BE2C (cell line): ENCODE measurements at regions not wholly inside any gene's neighbourhood (a gene's known extent, or its start where the extent isn't known, plus 50 kb on each side); places are given as distances from the start of the nearest gene placed in this dataset.

Experiments used
- DNase-seq: peaks from one replicate; pipeline ENCODE4 v3.0.0-alpha.2; 2020
- H3K27me3 ChIP-seq: fragments of 250-450 bp; sonication (Bioruptor Pico); 2 replicates; pipeline ENCODE4 v1.5.1; 2020; ENCODE audit warnings: mild to moderate bottlenecking
- H3K36me3 ChIP-seq: fragments of 250-450 bp; sonication (Bioruptor Pico); 2 replicates; pipeline ENCODE4 v1.5.1; 2020; ENCODE audit warnings: mild to moderate bottlenecking
- H3K4me1 ChIP-seq: fragments of 250-450 bp; sonication (Bioruptor Pico); 2 replicates; pipeline ENCODE4 v1.5.1; 2020
- H3K4me3 ChIP-seq: 2 replicates; pipeline ENCODE4 v1.5.1; 2011; ENCODE audit warnings: low read depth, low read length
- H3K9me3 ChIP-seq: fragments of 250-450 bp; sonication (Bioruptor Pico); 2 replicates; pipeline ENCODE4 v1.5.1; 2020
- CTCF ChIP-seq: IDR thresholded peaks from 2 replicates; pipeline ENCODE4 v1.5.1; 2012; ENCODE audit warnings: mild to moderate bottlenecking, low read depth, low read length

GRCh38 chr2:204261846-204262245, 283.4 kb upstream of the PARD3B start:
- DNase-seq: no peak
- Histone ChIP-seq H3K4me1 (peaks cover 13% of the 10 kb centered on the region), H3K4me3 (no peak overlapping the region), H3K27me3 (no peaks in the 10 kb centered on the region), H3K9me3 (no peaks in the 10 kb centered on the region), H3K36me3 (no peaks in the 10 kb centered on the region)
- TF ChIP-seq CTCF: no peak

- TF ChIP-seq CTCF: no peak
- Histone ChIP-seq H3K27me3 (no peaks in the 10 kb centered on the region), H3K36me3 (no peaks in the 10 kb centered on the region), H3K4me3 (no peak overlapping the region), H3K4me1 (peaks cover 8% of the 10 kb centered on the region), H3K9me3 (no peaks in the 10 kb centered on the region)
- no peak for DNase-seq
Measured at GRCh38 chr2:204264085-204264553, 281.2 kb upstream of the PARD3B start.

DNA sequence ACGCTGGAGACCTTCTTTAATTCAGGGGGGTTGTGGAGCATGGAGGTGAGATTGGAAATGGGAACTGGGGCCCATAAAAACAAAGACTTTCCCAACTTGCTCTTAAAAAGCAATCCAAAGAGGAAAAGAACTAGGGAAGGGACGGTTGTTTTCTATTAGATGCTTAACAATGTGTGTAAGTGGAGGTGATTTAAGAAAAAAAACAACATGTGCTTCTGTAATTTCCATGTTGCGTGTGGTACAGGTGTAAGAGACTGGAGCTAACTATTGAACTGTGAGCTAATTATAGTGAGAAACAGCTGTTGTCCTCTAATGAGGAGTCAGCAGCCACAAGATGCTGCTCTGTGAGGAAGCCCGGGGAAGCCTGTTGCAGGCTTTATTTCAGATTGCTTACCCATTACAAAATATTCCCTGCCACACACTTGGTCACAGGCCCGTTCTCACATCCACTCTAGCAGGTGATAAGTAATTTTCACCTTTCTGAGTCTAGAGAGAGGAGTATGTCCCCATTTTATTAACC, 280.6 kb upstream of the PARD3B start:
- peaks cover 8% of the 10 kb centered on the region for H3K4me1 ChIP-seq
- DNase-seq: no peak
- H3K27me3 ChIP-seq: no peaks in the 10 kb centered on the region
- H3K9me3 ChIP-seq: no peaks in the 10 kb centered on the region
- H3K4me3 ChIP-seq: no peak overlapping the region
- no peak for TF ChIP-seq CTCF
- H3K36me3 ChIP-seq: no peaks in the 10 kb centered on the region

- Histone ChIP-seq H3K36me3 (no peaks in the 10 kb centered on the region), H3K4me3 (no peak overlapping the region), H3K4me1 (peaks cover 5% of the 10 kb centered on the region; the same call in 1 of the 2 replicates), H3K27me3 (no peaks in the 10 kb centered on the region), H3K9me3 (no peaks in the 10 kb centered on the region)
- no peak for TF ChIP-seq CTCF
- no peak for DNase-seq
Measured at GRCh38 chr2:204265681-204266181, 279.5 kb upstream of the PARD3B start.

- H3K9me3 ChIP-seq: no peaks in the 10 kb centered on the region
- H3K36me3 ChIP-seq: no peaks in the 10 kb centered on the region
- no peak overlapping the region for H3K4me3 ChIP-seq
- TF ChIP-seq CTCF: peak; percentile 29
- no peak for DNase-seq
- H3K27me3 ChIP-seq: no peaks in the 10 kb centered on the region
- no peaks in the 10 kb centered on the region for H3K4me1 ChIP-seq
Measured at GRCh38 chr2:204268458-204268857, 276.8 kb upstream of the PARD3B start.

DNA sequence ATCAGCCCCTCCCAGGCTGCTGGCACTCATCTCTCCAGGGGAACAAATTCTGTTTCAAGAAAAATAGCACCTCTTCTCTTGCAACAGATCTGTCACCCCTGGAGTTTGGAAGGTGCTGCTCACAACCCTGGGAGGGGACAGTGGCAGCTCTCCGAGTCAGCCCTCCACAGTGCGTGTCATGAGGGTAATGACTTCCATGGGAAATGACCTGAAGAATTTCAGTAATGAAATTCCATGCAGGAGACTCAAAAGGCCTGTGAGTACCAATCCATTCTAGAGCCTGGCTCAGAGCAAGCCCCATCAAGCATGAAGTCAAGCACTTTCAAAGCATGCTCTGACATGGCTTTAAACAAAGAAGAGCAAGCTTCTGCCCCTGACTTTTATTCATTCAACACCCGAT, 276.3 kb upstream of the PARD3B start:
- Histone ChIP-seq H3K4me3 (no peak overlapping the region), H3K4me1 (no peaks in the 10 kb centered on the region), H3K9me3 (no peaks in the 10 kb centered on the region), H3K27me3 (no peaks in the 10 kb centered on the region), H3K36me3 (no peaks in the 10 kb centered on the region)
- no peak for TF ChIP-seq CTCF
- no peak for DNase-seq
